Ramos (cell line): ENCODE measurements at regions not wholly inside any gene's neighbourhood (a gene's known extent, or its start where the extent isn't known, plus 50 kb on each side); places are given as distances from the start of the nearest gene placed in this dataset.
"Not testable (repeated sequence)": the region's sequence is repeated elsewhere in the genome, so short reads cannot be mapped to it uniquely, and the experiment has no call there.

Experiments
- in situ Hi-C: fragments of 300-500 bp; cut with MboI; formaldehyde crosslinking; loops from one replicate; pipeline ENCODE4 v1.14.3; 2022; ENCODE audit warnings: low sequenced_read_pairs; ENCODE audit not compliant: unreplicated experiment

DNA sequence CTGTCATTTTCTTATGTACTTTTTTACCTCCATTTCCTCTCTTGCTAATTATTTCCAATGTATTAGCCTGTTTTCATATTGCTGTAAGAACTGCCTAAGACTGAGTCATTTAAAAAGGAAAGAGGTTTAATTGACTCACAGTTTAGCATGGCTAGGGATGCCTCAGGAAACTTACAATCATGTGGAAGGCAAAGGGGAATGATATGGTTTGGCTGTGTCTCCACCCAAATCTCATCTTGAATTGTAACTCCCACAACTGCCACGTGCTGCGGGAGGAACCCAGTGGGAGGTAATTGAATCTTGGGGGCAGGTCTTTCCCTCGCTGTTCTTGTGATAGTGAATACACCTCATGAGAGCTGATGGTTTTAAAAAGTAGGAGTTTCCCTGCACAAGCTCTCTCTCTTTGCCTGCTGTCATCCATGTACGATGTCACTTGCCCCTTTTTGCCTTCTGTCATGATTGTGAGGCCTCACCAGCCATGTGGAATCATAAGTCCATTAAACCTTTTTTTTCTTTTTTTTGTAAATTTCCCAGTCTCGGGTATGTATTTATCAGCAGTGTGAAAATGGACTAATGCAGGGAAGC, 870.0 kb upstream of the INTU start:
- in situ Hi-C loops = no loop called here

DNA sequence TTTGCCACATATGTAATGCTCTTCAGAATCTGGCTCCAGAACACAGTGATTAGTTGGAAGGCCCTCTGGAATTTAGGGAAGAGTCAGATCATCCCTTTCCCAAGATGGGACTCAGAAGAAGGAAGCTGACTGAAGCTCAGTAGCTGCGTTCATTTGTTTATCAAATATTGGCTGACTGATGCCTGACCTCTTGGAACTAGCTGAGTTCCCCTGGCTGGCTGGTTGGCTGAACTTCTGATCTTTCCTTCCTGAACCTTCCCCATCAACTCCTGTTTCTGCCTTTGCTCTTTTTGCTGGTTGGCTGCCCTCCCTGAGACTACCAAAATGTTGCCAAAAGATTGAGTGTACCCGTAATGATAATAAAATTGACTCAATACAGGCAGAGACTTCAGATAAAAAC, 866.5 kb upstream of the INTU start:
- in situ Hi-C loops = no loop called here

- in situ Hi-C loops = no loop called here
Measured at GRCh38 chr4:126768338-126768737, 864.4 kb upstream of the INTU start.

DNA sequence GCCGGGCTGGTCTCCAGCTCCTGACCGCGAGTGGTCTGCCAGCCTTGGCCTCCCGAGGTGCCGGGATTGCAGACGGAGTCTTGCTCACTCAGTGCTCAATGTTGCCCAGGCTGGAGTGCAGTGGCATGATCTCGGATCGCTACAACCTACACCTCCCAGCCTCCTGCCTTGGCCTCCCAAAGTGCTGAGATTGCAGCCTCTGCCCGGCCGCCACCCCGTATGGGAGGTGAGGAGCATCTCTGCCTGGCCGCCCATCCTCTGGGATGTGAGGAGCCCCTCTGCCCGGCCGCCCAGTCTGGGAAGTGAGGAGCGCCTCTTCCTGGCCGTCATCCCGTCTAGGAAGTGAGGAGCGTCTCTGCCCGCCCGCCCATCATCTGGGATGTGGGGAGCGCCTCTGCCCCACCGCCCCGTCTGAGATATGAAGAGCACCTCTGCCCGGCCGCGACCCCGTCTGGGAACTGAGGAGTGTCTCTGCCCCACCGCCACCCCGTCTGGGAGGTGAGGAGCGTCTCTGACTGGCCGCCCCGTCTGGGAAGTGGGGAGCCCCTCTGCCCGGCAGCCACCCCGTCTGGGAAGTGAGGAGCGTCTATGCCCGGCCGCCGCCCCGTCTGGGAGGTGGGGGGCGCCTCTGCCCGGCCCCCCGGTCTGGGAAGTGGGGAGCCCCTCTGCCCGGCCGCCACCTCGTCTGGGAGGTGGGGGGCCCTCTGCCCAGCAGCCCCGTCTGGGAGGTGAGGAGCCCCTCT, 861.8 kb upstream of the INTU start:
- in situ Hi-C loops = not testable (repeated sequence)

DNA sequence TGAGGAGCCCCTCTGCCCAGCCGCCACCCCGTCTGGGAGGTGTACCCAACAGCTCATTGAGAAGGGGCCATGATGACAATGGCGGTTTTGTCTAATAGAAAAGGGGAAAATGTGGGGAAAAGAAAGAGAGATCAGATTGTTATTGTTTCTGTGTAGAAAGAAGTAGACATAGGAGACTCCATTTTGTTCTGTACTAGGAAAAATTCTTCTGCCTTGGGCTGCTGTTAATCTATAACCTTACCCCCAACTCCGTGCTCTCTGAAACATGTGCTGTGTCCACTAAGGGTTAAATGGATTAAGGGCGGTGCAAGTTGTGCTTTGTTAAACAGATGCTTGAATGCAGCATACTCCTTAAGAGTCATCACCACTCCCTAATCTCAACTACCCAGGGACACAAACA, 861.1 kb upstream of the INTU start:
- in situ Hi-C loops = not testable (repeated sequence)

DNA sequence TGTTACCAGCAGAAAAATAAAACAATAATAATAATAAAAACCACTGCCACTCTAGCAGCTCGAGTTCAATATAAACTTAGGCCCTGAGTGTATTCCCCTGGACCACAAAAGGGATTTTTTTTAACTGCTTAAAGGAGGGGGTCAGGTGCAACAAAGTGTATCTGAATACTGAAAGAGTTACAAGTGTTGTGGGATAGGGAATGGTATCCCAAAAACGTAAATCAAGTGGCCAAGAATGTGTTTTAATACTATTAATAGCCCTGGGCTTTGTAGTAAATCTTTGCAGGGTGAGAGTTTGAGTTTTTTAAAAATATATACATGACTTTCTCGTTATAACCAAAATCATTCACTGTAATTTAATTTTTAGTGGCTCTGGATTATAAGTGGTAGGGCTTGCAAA, 860.1 kb upstream of the INTU start:
- in situ Hi-C loops = no loop called here

DNA sequence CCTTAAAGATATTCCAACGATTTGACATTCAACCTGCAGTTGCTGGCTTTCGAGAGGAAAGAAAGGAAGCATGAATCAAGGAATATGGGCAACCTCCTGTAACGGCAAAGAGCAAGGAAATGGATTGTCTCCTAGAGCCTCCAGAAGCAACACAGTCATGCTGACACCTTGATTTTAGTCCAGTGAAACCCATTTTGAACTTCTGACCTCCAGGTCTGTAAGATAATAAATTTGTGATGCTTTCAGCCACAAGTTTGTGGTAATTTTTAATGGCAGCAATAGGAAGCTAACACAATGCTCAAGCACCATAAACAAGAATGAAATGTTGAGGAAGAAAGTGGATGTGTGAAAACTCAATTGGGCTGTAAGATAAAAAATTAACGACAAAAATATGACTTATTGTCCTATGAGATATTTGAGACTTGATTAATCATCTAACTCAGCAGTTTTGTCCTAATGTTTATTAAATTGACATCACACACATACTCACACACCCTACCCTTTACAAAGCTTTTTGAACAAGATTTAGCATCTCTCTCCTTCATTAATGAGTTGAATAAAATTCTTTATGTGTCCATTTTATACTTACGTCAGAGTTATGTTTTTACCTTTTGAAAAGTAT, 857.2 kb upstream of the INTU start:
- in situ Hi-C loops = no loop called here

DNA sequence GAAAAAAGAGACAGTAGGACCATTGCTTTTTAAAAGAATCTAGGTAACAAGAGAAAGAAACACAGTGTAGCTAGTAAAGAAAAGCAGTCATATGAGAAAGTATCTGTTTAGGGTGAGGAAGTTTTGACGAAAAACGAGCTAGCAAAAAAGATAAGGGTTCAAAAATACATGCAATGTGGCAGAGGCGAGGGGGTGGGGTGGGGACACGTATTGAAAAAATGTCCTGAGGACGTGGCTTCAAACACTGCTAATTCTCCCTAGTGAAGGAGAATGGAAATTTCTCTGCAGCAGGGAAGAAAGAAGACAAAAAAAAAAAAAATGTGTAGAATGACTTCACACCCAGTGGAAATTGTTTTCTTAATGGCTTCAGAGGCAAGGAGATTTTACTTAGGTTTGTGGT, 856.4 kb upstream of the INTU start:
- in situ Hi-C loops = no loop called here

DNA sequence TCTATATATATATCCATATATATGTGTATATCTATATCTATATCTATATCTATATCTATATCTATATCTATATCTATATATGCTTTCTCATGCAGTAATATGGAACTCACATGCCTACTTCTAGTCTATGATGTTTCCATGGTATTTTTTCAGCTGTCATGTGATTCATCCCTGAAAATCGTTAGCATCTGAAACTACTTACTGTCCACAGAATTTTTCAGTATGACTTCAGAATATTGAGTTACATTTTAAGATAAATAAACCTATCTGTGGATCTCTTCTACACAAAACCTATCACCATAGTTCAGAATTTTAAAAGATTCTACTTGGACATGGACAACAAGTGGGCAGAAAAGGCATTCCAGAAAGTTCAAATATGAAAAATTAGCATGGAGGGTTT, 855.1 kb upstream of the INTU start:
- in situ Hi-C loops = no loop called here

DNA sequence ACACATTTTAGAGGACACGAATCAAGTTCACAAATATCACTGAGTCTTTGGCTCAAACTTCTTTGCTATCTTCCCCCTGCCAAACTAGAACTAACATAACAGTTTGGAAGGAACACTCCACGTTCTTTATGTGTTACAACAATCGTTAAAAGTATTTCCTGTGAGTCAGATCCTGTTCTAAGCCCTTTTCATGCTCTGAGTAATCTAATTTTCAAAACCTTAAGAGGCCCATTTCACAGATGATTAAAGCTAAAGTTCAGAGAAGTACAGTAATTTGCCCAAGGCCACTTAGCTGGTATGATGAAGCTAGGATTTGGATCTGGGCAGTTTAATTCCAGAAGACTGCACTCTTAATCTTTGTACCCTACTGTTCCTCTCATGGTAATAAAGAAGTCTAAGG, 854.4 kb upstream of the INTU start:
- in situ Hi-C loops = no loop called here

DNA sequence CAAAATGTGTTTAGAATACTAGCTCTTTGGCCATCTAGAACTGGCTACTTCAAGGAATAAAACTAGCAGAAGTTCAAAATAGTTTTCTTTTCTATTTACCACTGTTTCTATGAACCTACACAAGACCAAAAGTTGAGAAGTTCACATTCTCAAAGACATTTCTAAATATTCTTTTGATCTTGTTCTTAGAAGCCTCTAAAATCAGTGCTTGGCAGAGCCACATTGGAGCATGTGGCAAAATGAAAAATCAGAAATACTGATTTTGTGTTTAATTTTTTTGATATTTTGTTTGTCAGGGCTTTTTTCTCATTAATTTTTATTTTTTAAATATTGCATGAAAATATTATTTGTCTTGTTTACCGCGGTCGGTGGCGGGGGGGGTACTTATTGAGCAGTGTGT, 853.8 kb upstream of the INTU start:
- in situ Hi-C loops = no loop called here

DNA sequence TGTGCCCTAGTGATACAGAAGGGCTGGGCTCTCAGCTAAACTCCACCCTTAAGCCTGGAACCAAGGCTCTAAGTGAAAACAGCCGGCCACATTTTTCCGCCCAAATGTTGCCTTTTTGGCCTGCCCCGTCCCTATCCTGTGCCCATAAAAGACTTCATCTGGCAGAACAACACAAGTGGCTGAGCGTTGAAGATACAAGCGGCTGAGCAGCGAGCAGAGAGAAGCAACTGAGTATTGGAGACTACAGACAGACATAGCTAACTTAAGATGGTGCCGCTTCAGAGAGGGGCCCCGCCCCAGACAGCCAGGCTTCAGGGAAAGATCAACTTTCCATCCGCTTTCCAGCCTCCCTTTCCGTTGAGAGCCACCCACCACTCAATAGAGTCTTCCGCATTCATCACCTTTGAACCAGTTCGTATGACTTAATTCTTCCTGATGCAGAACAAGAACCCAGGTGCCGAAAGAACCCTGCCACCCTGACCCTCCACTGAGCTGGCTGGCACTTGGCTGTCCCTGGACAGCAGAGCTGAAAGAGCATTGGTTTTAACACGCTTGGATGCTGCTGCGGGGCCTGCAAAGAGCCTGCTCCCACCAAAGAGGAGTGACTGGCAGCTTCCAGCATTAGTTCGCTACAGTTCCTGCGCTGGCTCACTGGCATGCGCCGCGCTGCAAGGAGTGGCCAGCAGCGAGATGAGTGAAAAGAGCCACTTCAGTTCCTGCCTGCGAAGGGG, 853.2 kb upstream of the INTU start:
- in situ Hi-C loops = no loop called here

GRCh38 chr4:126783191-126783590, 849.6 kb upstream of the INTU start:
- in situ Hi-C loops = no loop called here

DNA sequence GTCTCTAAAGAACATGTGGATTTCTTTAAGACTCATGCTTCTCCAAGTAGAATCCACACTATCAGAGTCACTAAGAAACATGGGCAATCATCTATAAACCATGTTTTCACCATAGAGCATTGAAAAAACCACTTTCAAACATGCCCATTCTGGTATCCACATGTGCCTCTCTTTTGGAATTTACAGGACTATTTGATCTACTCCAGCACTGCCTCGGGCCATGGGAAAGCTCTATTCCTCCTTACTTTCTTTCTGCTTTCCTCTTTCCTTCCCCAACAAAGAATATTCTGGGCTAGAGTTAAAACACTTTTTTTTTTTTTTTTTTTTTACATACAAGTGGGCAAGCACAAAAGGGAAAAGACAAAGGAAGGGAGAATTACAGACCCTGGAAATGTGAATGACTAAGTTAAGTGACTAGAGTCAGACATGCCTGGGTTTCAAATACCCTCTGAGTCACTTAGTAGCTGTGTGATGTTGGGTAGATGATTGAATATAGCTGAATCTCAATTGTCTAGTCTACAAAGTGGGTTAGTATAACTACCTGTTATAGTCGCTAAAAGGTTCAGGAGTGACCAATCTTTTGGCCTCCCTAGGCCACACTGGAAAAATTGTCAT, 847.7 kb upstream of the INTU start:
- in situ Hi-C loops = no loop called here

DNA sequence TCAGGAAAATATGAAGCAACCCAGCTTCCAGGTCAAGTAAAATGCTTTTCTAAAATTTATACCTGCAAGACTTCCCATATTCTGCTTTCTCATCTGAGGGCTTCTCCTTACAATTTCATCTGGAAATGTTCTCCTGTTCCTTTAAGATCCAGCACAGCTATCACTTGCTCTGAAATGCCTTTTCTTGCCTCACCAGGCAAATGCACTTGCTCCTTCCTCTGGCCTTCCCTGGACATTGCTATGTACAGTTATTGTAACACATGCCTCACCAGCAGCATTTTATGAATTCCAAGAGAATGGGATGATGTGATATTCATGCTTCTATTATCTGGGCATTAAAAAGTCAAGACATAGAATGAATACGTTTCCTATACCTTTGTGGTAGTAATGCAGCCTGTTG, 842.1 kb upstream of the INTU start:
- in situ Hi-C loops = no loop called here

GRCh38 chr4:126794363-126794762, 838.4 kb upstream of the INTU start:
- in situ Hi-C loops = no loop called here

DNA sequence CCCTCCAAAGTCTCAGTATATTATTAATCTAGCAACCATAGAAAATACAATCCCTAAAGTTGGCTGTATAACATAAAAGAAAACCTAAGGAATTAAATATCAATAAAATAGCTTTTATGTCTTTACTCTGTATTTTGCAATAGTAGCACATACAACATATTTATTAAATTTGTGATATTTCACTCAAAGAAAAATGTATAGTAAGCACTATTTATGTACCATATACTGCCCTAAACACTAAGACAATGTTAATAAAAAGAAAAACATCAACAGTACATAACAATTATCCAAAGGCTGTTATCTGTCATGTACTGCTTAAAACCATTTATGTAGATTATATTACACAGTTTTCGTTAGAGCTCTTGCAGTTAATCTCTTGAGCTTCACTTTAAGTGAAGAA, 834.5 kb upstream of the INTU start:
- in situ Hi-C loops = no loop called here

- in situ Hi-C loops = no loop called here
Measured at GRCh38 chr4:126799416-126799815, 833.3 kb upstream of the INTU start.

DNA sequence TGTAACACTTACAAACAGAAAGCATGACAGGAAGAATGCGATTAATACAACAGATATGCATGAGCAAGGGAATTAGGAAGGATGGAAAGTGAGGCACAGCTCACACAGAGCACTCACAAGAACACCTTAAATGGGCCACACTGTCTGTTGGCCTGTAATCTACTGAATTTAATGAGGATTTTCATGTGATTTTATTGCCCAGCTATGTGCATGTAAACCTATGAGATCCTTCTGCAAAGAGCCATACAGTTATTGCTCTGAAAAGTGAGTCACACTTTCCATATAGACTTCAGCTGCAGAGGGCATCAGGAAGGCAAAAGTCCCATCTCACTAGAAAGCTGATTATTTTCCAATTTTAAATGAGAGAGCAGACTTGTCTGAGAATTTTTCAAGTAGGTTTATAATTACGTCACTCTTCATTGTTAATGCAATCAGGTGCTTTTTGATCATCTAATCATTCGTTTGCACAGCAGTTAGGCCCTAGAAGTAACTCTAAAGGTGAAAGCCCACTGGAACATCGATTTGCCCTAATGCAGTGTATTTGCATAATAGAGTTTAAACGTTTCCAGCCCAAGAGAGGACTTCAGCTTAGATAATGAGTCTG, 832.7 kb upstream of the INTU start:
- in situ Hi-C loops = no loop called here

DNA sequence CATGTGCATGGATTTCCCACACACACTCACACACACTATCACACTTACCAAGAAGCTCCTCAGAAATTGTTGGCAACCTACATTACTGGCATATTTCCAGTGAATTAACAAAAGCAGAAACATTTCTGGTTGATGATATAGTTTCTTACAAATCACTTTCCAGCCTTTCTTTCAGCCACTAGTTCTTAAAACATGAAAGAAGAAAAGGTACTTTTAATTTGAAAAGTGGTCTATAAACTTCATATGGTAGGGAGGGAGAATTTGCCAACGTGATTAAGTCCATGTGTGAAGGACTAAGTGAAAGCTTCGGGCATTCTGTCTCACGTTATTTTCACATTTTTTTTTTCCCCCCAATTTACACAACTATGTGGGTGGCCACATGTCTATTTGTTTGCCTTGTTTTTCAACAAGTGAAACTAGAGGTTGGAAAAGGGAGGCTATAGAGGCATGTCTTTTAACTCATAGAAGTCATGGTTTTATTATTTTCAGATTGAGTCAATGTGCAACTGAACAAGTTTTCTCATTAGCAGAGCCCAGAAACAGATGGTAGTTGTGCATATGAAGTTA, 832.1 kb upstream of the INTU start:
- in situ Hi-C loops = no loop called here
